ENCODE measurements at regions not wholly inside any gene's neighbourhood (a gene's known extent, or its start where the extent isn't known, plus 50 kb on each side); places are given as distances from the start of the nearest gene placed in this dataset.

DNA sequence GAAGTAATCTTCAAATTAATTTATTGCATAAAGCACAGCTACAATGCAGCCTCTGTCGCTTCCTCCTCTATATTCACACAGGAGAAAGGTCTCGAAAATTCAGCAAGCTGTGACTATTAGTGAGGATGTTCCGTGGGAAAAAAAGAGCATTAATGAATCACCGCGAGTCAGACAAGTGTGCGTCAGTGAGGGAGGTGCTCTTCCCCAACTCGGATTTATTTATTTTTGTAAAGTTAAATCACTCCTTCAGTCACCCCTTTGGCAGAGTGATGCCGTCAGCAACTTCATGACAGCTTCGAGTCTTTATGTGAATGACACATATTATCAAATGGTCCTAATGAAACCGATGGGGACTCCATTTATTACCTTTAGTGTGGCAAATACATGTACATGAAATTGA, 648.9 kb upstream of the SALL3 start:
- no peak for TF ChIP-seq CTCF (IDR thresholded peaks at IDR 0.05; ENCODE audit: low read depth, low read length, poor library complexity, severe bottlenecking)
- TF ChIP-seq EZH2phosphoT487 (IDR thresholded peaks at IDR 0.05; ENCODE audit: borderline replicate concordance, low read length), result no peak
